Stimulated activated naive CD8-positive, alpha-beta T cell treated with anti-CD3 and anti-CD28 coated beads, Interleukin-15, Interleukin-2, amounts not matched to agents 100 ng/mL and 50 ng/mL, for 24 hours (primary cell): ENCODE measurements at regions not wholly inside any gene's neighbourhood (a gene's known extent, or its start where the extent isn't known, plus 50 kb on each side); places are given as distances from the start of the nearest gene placed in this dataset.

Experiments
- H3K27ac Mint-ChIP-seq: one replicate; pipeline ENCODE4 v1.8.0; 2021; ENCODE audit warnings: mild to moderate bottlenecking, mixed read lengths
- H3K27me3 Mint-ChIP-seq: one replicate; pipeline ENCODE4 v1.8.0; 2021; ENCODE audit warnings: mixed read lengths
- H3K36me3 Mint-ChIP-seq: one replicate; pipeline ENCODE4 v1.8.0; 2021; ENCODE audit warnings: low read depth, mixed read lengths
- H3K4me1 Mint-ChIP-seq: one replicate; pipeline ENCODE4 v1.8.0; 2021; ENCODE audit warnings: low read depth, mixed read lengths
- H3K4me3 Mint-ChIP-seq: one replicate; pipeline ENCODE4 v1.8.0; 2021; ENCODE audit warnings: mild to moderate bottlenecking, mixed read lengths
- H3K9me3 Mint-ChIP-seq: one replicate; pipeline ENCODE4 v1.8.0; 2021; ENCODE audit warnings: mixed read lengths

GRCh38 chr6:66068033-66068432, 361.0 kb upstream of the EYS start:
- no peak overlapping the region for H3K4me3 Mint-ChIP-seq
- no peaks in the 10 kb centered on the region for H3K27me3 Mint-ChIP-seq
- H3K4me1 Mint-ChIP-seq, result no peaks in the 10 kb centered on the region
- no peak overlapping the region for H3K27ac Mint-ChIP-seq
- no peaks in the 10 kb centered on the region for H3K36me3 Mint-ChIP-seq
- peaks cover 18% of the 10 kb centered on the region for H3K9me3 Mint-ChIP-seq

DNA sequence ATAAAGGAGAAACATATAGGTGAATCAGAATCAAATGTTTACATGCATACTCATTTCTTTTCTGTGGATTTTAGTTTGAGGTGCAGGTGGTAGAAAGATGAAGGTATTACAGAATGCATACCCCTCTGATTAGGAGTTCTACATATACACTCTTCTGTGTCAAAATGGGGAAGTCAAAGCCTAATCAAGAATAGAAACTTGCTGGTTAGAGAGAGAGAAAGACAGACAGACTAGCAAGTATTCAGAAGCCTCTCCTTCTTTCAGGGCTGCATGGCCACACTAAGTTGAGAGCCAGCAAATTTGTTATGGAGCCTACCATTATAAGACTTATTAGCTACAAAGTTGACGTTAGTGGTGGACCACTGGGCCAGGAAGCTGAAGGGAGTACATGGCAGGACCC, 358.3 kb upstream of the EYS start:
- H3K27me3 Mint-ChIP-seq, result no peaks in the 10 kb centered on the region
- no peaks in the 10 kb centered on the region for H3K36me3 Mint-ChIP-seq
- no peaks in the 10 kb centered on the region for H3K4me1 Mint-ChIP-seq
- no peak overlapping the region for H3K4me3 Mint-ChIP-seq
- H3K9me3 Mint-ChIP-seq, result peaks cover 13% of the 10 kb centered on the region
- H3K27ac Mint-ChIP-seq, result no peak overlapping the region

DNA sequence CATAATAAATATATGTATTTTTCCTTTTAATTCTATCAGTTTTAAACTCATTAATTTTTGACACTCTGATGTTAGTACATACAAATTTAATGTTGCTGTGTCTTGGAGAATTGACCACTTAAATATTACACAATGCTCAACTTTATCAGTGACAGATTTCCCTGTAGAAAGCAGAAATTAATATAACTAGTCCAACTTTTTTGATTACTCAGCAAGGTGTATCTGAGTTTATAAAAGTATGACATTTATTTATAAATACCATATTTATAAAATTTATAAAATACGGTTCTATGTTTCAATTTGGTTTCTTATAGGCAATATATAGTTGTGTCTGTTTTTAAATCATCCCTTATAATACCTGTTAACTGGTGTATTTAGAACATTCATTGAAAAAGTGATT, 350.0 kb upstream of the EYS start:
- Mint-ChIP-seq H3K36me3 (no peaks in the 10 kb centered on the region), H3K27me3 (no peaks in the 10 kb centered on the region), H3K9me3 (peaks cover 12% of the 10 kb centered on the region), H3K4me1 (no peaks in the 10 kb centered on the region), H3K27ac (no peak overlapping the region), H3K4me3 (no peak overlapping the region)

DNA sequence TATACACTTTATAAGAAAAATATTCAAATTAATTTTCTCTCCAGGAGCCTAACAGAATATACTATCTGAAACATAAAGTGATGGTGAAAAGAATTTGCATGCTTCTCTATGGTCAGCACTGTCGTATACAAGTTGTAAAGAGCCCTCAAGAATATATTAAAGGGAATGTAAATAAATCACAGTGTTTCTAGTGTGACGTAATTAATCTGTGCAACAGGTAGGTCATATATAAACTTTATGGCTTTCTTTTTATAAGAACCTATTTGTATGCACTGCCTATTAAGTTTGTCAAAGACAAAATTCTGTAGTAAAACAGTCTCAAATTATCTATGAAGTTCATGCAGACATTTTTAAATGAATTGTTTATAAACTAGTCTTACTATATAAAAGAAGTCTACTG, 347.9 kb upstream of the EYS start:
- no peaks in the 10 kb centered on the region for H3K27me3 Mint-ChIP-seq
- no peak overlapping the region for H3K4me3 Mint-ChIP-seq
- H3K9me3 Mint-ChIP-seq, result peaks cover 17% of the 10 kb centered on the region
- H3K27ac Mint-ChIP-seq, result no peak overlapping the region
- no peaks in the 10 kb centered on the region for H3K4me1 Mint-ChIP-seq
- no peaks in the 10 kb centered on the region for H3K36me3 Mint-ChIP-seq

- Mint-ChIP-seq H3K27ac (no peak overlapping the region), H3K36me3 (no peaks in the 10 kb centered on the region)
Measured at GRCh38 chr6:66051812-66052211, 344.8 kb upstream of the EYS start.

GRCh38 chr6:66048684-66049474, 341.9 kb upstream of the EYS start:
- H3K27me3 Mint-ChIP-seq, result no peaks in the 10 kb centered on the region
- H3K4me3 Mint-ChIP-seq, result no peak overlapping the region
- no peak overlapping the region for H3K27ac Mint-ChIP-seq
- H3K36me3 Mint-ChIP-seq, result no peaks in the 10 kb centered on the region
- H3K4me1 Mint-ChIP-seq, result no peaks in the 10 kb centered on the region
- peaks cover 8% of the 10 kb centered on the region for H3K9me3 Mint-ChIP-seq

More at GRCh38 chr6:66051812-66052211, 344.8 kb upstream of the EYS start:
- no peak overlapping the region for H3K4me3 Mint-ChIP-seq
- no peaks in the 10 kb centered on the region for H3K27me3 Mint-ChIP-seq
- peaks cover 13% of the 10 kb centered on the region for H3K9me3 Mint-ChIP-seq
- H3K4me1 Mint-ChIP-seq, result no peaks in the 10 kb centered on the region

DNA sequence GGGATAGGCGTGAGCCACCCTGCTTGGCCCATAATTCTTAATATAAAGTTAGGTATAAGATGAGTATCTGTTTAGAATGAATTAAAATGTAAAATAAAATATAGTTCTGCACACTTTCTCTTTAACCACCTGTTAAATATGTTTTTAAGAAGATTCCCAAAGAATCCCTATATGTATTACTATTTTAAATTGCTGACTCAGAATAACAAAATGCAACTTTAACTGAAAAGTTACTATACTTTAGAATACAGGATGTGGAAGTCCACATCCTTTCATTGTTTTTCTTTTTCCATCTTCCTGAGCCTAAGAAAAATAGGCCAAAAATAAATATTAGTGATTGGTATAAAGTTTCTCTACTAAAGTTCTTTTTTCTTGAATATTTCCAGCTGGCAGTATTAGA, 325.6 kb upstream of the EYS start:
- H3K27me3 Mint-ChIP-seq, result no peaks in the 10 kb centered on the region
- no peak overlapping the region for H3K4me3 Mint-ChIP-seq
- no peak overlapping the region for H3K27ac Mint-ChIP-seq
- no peaks in the 10 kb centered on the region for H3K36me3 Mint-ChIP-seq
- H3K4me1 Mint-ChIP-seq, result no peaks in the 10 kb centered on the region
- H3K9me3 Mint-ChIP-seq, result peaks cover 9% of the 10 kb centered on the region

DNA sequence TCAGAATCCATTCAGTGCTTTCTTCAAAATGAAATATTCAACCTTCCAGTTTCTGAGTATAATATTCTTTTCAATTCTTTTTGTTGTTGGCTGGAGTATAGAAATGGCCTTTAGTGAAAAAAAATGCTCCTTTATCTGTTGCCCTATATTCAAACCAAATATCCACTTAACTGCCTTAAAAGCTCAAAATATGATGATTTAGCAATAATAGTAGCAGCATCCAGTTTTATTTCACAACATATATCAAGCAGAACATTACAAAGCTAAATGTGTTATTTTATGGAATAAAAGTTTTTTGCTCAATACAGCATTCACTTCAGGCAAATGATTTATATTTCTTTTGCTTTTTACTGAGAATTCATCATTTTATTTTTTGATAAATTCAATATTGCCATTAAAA, 322.4 kb upstream of the EYS start:
- Mint-ChIP-seq H3K4me3 (no peak overlapping the region), H3K9me3 (peaks cover 16% of the 10 kb centered on the region), H3K27ac (no peak overlapping the region), H3K36me3 (no peaks in the 10 kb centered on the region), H3K27me3 (no peaks in the 10 kb centered on the region), H3K4me1 (no peaks in the 10 kb centered on the region)

DNA sequence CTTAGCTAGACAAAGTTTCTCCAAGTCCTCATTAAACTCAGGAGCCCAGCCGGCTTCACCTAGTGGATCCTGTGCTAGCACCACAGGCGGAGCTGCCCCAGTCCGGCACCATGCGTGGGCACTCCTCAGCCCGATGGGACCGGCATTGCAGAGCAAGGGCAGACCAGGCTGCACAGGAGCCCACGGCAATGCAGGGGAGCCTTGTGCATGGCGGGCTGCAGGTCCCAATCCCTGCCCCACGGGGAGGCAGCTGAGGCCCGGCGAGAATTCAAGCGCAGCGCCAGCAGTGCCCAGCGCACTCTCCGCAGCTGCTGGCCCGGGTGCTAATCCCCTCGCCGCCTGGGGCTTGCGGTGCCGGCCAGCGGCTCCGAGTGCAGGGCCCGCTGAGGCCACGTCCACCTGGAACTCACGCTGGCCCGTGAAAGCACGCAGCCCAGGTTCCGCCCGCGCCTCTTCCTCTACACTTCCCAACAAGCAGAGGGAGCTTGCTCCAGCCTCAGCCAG, 292.3 kb upstream of the EYS start:
- H3K4me1 Mint-ChIP-seq, result no peaks in the 10 kb centered on the region
- H3K4me3 Mint-ChIP-seq, result no peak overlapping the region
- no peaks in the 10 kb centered on the region for H3K27me3 Mint-ChIP-seq

GRCh38 chr6:65998544-65998943, 291.5 kb upstream of the EYS start:
- no peak overlapping the region for H3K27ac Mint-ChIP-seq
- peaks cover 3% of the 10 kb centered on the region for H3K9me3 Mint-ChIP-seq
- H3K36me3 Mint-ChIP-seq, result no peaks in the 10 kb centered on the region
- no peaks in the 10 kb centered on the region for H3K27me3 Mint-ChIP-seq
- H3K4me3 Mint-ChIP-seq, result no peak overlapping the region
- H3K4me1 Mint-ChIP-seq, result no peaks in the 10 kb centered on the region

More for the DNA sequence above, 292.3 kb upstream of the EYS start:
- no peak overlapping the region for H3K27ac Mint-ChIP-seq
- H3K9me3 Mint-ChIP-seq, result peaks cover 3% of the 10 kb centered on the region
- H3K36me3 Mint-ChIP-seq, result no peaks in the 10 kb centered on the region

- Mint-ChIP-seq H3K27me3 (no peaks in the 10 kb centered on the region), H3K36me3 (no peaks in the 10 kb centered on the region), H3K4me3 (no peak overlapping the region), H3K9me3 (peaks cover 3% of the 10 kb centered on the region), H3K27ac (no peak overlapping the region), H3K4me1 (no peaks in the 10 kb centered on the region)
Measured at GRCh38 chr6:65997539-65997938, 290.5 kb upstream of the EYS start.

GRCh38 chr6:65996096-65996495, 289.1 kb upstream of the EYS start:
- H3K27me3 Mint-ChIP-seq, result no peaks in the 10 kb centered on the region
- no peaks in the 10 kb centered on the region for H3K36me3 Mint-ChIP-seq
- H3K4me1 Mint-ChIP-seq, result no peaks in the 10 kb centered on the region
- H3K4me3 Mint-ChIP-seq, result no peak overlapping the region
- no peak overlapping the region for H3K27ac Mint-ChIP-seq
- H3K9me3 Mint-ChIP-seq, result no peaks in the 10 kb centered on the region

DNA sequence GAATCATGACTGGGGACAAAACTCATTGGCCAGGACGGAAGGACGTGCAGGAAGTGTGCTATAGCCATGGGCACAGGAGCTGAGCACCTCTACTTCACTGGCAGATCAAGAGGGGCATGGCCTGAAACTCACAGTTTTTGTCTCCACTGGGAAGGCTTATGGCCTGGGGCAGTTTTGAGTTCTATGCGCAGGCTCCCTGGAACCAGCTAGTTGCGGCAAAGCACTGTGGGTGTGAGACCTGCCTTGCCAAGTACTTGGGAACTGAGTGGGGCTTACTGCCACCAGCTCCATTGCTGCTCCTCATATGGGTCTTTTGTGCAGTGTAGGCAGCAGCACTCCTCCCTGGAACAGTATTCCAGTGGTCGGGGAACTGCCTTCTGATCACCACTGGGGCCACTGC, 282.6 kb upstream of the EYS start:
- Mint-ChIP-seq H3K4me1 (no peaks in the 10 kb centered on the region), H3K36me3 (no peaks in the 10 kb centered on the region)

GRCh38 chr6:65988006-65988405, 281.0 kb upstream of the EYS start:
- H3K4me3 Mint-ChIP-seq, result no peak overlapping the region
- H3K4me1 Mint-ChIP-seq, result no peaks in the 10 kb centered on the region
- H3K27ac Mint-ChIP-seq, result no peak overlapping the region
- H3K36me3 Mint-ChIP-seq, result no peaks in the 10 kb centered on the region
- no peaks in the 10 kb centered on the region for H3K27me3 Mint-ChIP-seq
- H3K9me3 Mint-ChIP-seq, result peaks cover 6% of the 10 kb centered on the region

More for the DNA sequence above, 282.6 kb upstream of the EYS start:
- peaks cover 4% of the 10 kb centered on the region for H3K9me3 Mint-ChIP-seq
- no peak overlapping the region for H3K27ac Mint-ChIP-seq
- H3K27me3 Mint-ChIP-seq, result no peaks in the 10 kb centered on the region
- no peak overlapping the region for H3K4me3 Mint-ChIP-seq

DNA sequence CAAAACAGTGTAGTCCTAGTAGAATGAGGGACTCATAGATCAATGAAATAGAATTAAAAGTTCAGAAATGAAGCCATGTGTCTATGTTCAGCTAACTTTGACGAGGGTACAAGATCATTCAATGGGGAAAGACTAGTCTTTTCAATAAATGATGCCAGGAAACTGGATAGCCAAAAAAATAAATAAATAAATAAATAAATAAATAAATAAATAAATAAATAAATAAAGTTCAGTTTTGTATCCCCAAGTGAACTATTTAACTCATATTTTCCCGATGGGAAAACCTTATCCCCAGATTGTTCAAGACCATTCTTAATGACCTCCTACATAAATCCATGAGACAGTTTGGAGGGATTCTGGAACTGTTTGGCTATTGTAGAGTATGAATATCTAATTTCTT, 277.1 kb upstream of the EYS start:
- Mint-ChIP-seq H3K9me3 (peaks cover 6% of the 10 kb centered on the region), H3K27me3 (no peaks in the 10 kb centered on the region), H3K27ac (no peak overlapping the region), H3K4me1 (no peaks in the 10 kb centered on the region), H3K4me3 (no peak overlapping the region), H3K36me3 (no peaks in the 10 kb centered on the region)

- Mint-ChIP-seq H3K4me1 (no peaks in the 10 kb centered on the region), H3K9me3 (peaks cover 7% of the 10 kb centered on the region), H3K36me3 (no peaks in the 10 kb centered on the region), H3K27ac (no peak overlapping the region), H3K4me3 (no peak overlapping the region), H3K27me3 (no peaks in the 10 kb centered on the region)
Measured at GRCh38 chr6:65979120-65979519, 272.1 kb upstream of the EYS start.
